NB4 (cell line): ENCODE measurements at regions not wholly inside any gene's neighbourhood (a gene's known extent, or its start where the extent isn't known, plus 50 kb on each side); places are given as distances from the start of the nearest gene placed in this dataset.

ENCODE experiments used
- DNase-seq: peaks from one replicate; pipeline ENCODE4 v3.0.0; 2010; ENCODE audit warnings: low read depth
- H3K4me3 ChIP-seq: one replicate; pipeline ENCODE4 v1.5.1; 2011; ENCODE audit warnings: mild to moderate bottlenecking, low read depth, low read length, moderate library complexity
- MYC ChIP-seq: IDR thresholded peaks from 2 replicates; pipeline ENCODE4 v1.6.1; 2011; ENCODE audit warnings: low read depth, low read length
- POLR2A ChIP-seq: IDR thresholded peaks from 2 replicates; pipeline ENCODE4 v1.6.1; 2011; ENCODE audit warnings: mild to moderate bottlenecking; ENCODE audit not compliant: insufficient read length; ENCODE audit errors: extremely low read depth
- TF ChIP-seq, protein P1 (sequence below): IDR thresholded peaks from 2 replicates; pipeline ENCODE4 v1.6.1; 2011; ENCODE audit warnings: low read depth, low read length
- TF ChIP-seq, protein P2 (sequence below): IDR thresholded peaks from one replicate; pipeline ENCODE4 v1.5.1; 2012; ENCODE audit warnings: low read depth, low read length

GRCh38 chr4:127084666-127085065, 548.1 kb upstream of the INTU start:
- no peak for DNase-seq
- H3K4me3 ChIP-seq, result no peak overlapping the region
- TF ChIP-seq, protein P1, sequence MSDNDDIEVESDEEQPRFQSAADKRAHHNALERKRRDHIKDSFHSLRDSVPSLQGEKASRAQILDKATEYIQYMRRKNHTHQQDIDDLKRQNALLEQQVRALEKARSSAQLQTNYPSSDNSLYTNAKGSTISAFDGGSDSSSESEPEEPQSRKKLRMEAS, result no peak
- TF ChIP-seq MYC (no peak), POLR2A (no peak)

GRCh38 chr4:127097061-127097460, 535.7 kb upstream of the INTU start:
- no peak overlapping the region for H3K4me3 ChIP-seq
- TF ChIP-seq POLR2A, result no peak
- TF ChIP-seq MYC, result no peak
- TF ChIP-seq, protein P2, sequence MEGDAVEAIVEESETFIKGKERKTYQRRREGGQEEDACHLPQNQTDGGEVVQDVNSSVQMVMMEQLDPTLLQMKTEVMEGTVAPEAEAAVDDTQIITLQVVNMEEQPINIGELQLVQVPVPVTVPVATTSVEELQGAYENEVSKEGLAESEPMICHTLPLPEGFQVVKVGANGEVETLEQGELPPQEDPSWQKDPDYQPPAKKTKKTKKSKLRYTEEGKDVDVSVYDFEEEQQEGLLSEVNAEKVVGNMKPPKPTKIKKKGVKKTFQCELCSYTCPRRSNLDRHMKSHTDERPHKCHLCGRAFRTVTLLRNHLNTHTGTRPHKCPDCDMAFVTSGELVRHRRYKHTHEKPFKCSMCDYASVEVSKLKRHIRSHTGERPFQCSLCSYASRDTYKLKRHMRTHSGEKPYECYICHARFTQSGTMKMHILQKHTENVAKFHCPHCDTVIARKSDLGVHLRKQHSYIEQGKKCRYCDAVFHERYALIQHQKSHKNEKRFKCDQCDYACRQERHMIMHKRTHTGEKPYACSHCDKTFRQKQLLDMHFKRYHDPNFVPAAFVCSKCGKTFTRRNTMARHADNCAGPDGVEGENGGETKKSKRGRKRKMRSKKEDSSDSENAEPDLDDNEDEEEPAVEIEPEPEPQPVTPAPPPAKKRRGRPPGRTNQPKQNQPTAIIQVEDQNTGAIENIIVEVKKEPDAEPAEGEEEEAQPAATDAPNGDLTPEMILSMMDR, result no peak
- TF ChIP-seq, protein P1, result no peak
- no peak for DNase-seq

DNA sequence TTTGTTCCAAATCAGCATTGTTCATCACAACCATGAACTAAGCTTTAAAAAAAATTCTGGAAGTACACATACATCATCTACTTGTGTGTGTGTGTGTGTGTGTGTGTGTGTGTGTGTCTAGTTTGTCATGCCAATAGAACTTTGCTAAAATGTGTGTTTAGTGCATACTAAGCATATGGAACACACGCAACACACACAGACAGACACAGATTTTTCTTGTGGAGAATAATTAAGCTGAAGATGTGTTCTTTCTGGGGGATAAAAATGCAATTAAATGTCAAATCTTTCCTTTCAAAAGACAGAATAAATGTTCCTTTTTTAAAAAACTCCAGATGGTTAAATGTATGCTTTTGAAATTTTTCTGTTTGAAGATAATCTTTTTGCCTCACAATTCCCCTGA, 530.4 kb upstream of the INTU start:
- no peak for DNase-seq
- no peak overlapping the region for H3K4me3 ChIP-seq
- TF ChIP-seq MYC (no peak), POLR2A (no peak)
- TF ChIP-seq, protein P1, result no peak
- TF ChIP-seq, protein P2, result no peak

DNA sequence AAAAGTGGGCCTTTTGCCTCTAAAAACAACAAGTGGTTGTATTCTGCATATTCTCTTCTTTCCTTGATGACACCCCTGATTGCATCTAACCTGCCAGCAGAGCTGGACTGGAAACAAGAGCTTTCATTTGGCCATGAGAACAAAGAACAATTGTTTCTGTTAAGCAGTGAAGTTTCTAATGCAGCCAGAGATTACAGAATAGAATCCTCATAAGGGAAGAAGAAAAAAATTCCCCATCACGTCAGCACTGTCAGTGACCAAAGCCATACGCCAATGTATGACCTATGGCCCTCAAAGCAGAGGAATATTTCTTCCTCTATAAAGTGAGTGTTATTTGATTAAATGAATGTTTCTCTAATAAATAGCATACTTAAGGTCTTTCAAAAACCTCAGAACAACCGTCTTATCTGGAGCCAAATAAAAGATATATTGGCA, 529.1 kb upstream of the INTU start:
- no peak for DNase-seq
- TF ChIP-seq, protein P2, result no peak
- TF ChIP-seq MYC (no peak), POLR2A (no peak)
- TF ChIP-seq, protein P1, result no peak
- H3K4me3 ChIP-seq, result no peak overlapping the region

GRCh38 chr4:127113844-127114362, 518.9 kb upstream of the INTU start:
- H3K4me3 ChIP-seq, result no peak overlapping the region
- TF ChIP-seq POLR2A, result no peak
- TF ChIP-seq, protein P1, result no peak
- TF ChIP-seq, protein P2, result no peak
- TF ChIP-seq MYC, result no peak
- DNase-seq, result no peak

GRCh38 chr4:127118681-127119080, 514.1 kb upstream of the INTU start:
- H3K4me3 ChIP-seq, result no peak overlapping the region
- TF ChIP-seq MYC, result no peak
- TF ChIP-seq, protein P2, result no peak
- TF ChIP-seq, protein P1, result no peak
- TF ChIP-seq POLR2A, result no peak
- DNase-seq, result no peak
